ENCODE measurements at regions not wholly inside any gene's neighbourhood (a gene's known extent, or its start where the extent isn't known, plus 50 kb on each side); places are given as distances from the start of the nearest gene placed in this dataset.
"Not testable (repeated sequence)": the region's sequence is repeated elsewhere in the genome, so short reads cannot be mapped to it uniquely, and the experiment has no call there.

GRCh38 chr6:170003451-170004160 is 252.2 kb downstream of the ERMARD start:
- H3K27ac ChIP-seq (ENCODE audit: low read depth, low read length) = no peak overlapping the region
- peaks cover 39% of the 10 kb centered on the region for H3K9me3 Mint-ChIP-seq (ENCODE audit: unreplicated experiment)
- no peaks in the 10 kb centered on the region for H3K79me2 ChIP-seq (ENCODE audit: insufficient read depth, low read length)
- H3K4me1 Mint-ChIP-seq (ENCODE audit: low read depth, unreplicated experiment) = peaks cover 17% of the 10 kb centered on the region
- no peak overlapping the region for H3K9ac ChIP-seq (ENCODE audit: low read length)
- no peaks in the 10 kb centered on the region for H3K4me1 ChIP-seq (ENCODE audit: insufficient read depth, low read length)
- H3K27me3 ChIP-seq (ENCODE audit: insufficient read depth, low read length) = no peaks in the 10 kb centered on the region
- no peak overlapping the region for H3K4me3 ChIP-seq (ENCODE audit: insufficient read depth, low read depth, low read length)
- no peak overlapping the region for H2AFZ ChIP-seq (ENCODE audit: low read depth, low read length)
- TF ChIP-seq EZH2 (IDR thresholded peaks at IDR 0.05; ENCODE audit: insufficient read depth, low read length) = no peak
- TF ChIP-seq CTCF (IDR thresholded peaks at IDR 0.05; ENCODE audit: insufficient read depth, low read depth, low read length) = no peak
- no peak overlapping the region for H3K27ac Mint-ChIP-seq (ENCODE audit: unreplicated experiment)
- no peak for DNase-seq (ENCODE audit: low read depth)
- peaks cover 32% of the 10 kb centered on the region for H3K27me3 Mint-ChIP-seq (ENCODE audit: low read depth, unreplicated experiment)
- H3K36me3 ChIP-seq (ENCODE audit: insufficient read depth, low read length) = no peaks in the 10 kb centered on the region
- peaks cover 2% of the 10 kb centered on the region for H3K36me3 Mint-ChIP-seq (ENCODE audit: low read depth, unreplicated experiment)
- no peak overlapping the region for H3K4me3 Mint-ChIP-seq (ENCODE audit: unreplicated experiment)
- FAIRE-seq = no peak
- no peaks in the 10 kb centered on the region for H4K20me1 ChIP-seq (ENCODE audit: insufficient read depth, low read length)
- no peak overlapping the region for H3K4me2 ChIP-seq (ENCODE audit: low read length)
- H3K9me3 ChIP-seq (ENCODE audit: insufficient read depth, low read depth, low read length) = peaks cover 4% of the 10 kb centered on the region

GRCh38 chr6:170003027-170003426 is 251.6 kb downstream of the ERMARD start:
- Mint-ChIP-seq H3K36me3 (ENCODE audit: low read depth, unreplicated experiment) (peaks cover 2% of the 10 kb centered on the region), H3K27ac (ENCODE audit: unreplicated experiment) (no peak overlapping the region), H3K27me3 (ENCODE audit: low read depth, unreplicated experiment) (peaks cover 27% of the 10 kb centered on the region), H3K4me3 (ENCODE audit: unreplicated experiment) (no peak overlapping the region), H3K4me1 (ENCODE audit: low read depth, unreplicated experiment) (peaks cover 20% of the 10 kb centered on the region), H3K9me3 (ENCODE audit: unreplicated experiment) (peaks cover 39% of the 10 kb centered on the region)
- no peaks in the 10 kb centered on the region for H3K36me3 ChIP-seq (ENCODE audit: insufficient read depth, low read length)
- no peak overlapping the region for H3K4me2 ChIP-seq (ENCODE audit: low read length)
- no peaks in the 10 kb centered on the region for H4K20me1 ChIP-seq (ENCODE audit: insufficient read depth, low read length)
- H3K4me3 ChIP-seq (ENCODE audit: insufficient read depth, low read depth, low read length) = no peak overlapping the region
- peaks cover 4% of the 10 kb centered on the region for H3K9me3 ChIP-seq (ENCODE audit: insufficient read depth, low read depth, low read length)
- H2AFZ ChIP-seq (ENCODE audit: low read depth, low read length) = no peak overlapping the region
- no peaks in the 10 kb centered on the region for H3K4me1 ChIP-seq (ENCODE audit: insufficient read depth, low read length)
- H3K9ac ChIP-seq (ENCODE audit: low read length) = no peak overlapping the region
- TF ChIP-seq CTCF (IDR thresholded peaks at IDR 0.05; ENCODE audit: insufficient read depth, low read depth, low read length) (no peak), EZH2 (IDR thresholded peaks at IDR 0.05; ENCODE audit: insufficient read depth, low read length) (no peak)
- FAIRE-seq (no peak), DNase-seq (ENCODE audit: low read depth) (no peak)
- H3K79me2 ChIP-seq (ENCODE audit: insufficient read depth, low read length) = no peaks in the 10 kb centered on the region
- H3K27ac ChIP-seq (ENCODE audit: low read depth, low read length) = no peak overlapping the region
- no peaks in the 10 kb centered on the region for H3K27me3 ChIP-seq (ENCODE audit: insufficient read depth, low read length)

- H3K36me3 Mint-ChIP-seq (ENCODE audit: low read depth, unreplicated experiment); H3K79me2 ChIP-seq (ENCODE audit: insufficient read depth, low read length); H3K9me3 ChIP-seq (ENCODE audit: insufficient read depth, low read depth, low read length); H3K36me3 ChIP-seq (ENCODE audit: insufficient read depth, low read length); FAIRE-seq; H3K9ac ChIP-seq (ENCODE audit: low read length); H4K20me1 ChIP-seq (ENCODE audit: insufficient read depth, low read length); H2AFZ ChIP-seq (ENCODE audit: low read depth, low read length); H3K4me2 ChIP-seq (ENCODE audit: low read length); H3K4me3 Mint-ChIP-seq (ENCODE audit: unreplicated experiment); H3K27me3 ChIP-seq (ENCODE audit: insufficient read depth, low read length); H3K27ac ChIP-seq (ENCODE audit: low read depth, low read length); H3K4me3 ChIP-seq (ENCODE audit: insufficient read depth, low read depth, low read length); H3K27ac Mint-ChIP-seq (ENCODE audit: unreplicated experiment); H3K4me1 ChIP-seq (ENCODE audit: insufficient read depth, low read length); DNase-seq (ENCODE audit: low read depth): not testable (repeated sequence)
- H3K4me1 Mint-ChIP-seq (ENCODE audit: low read depth, unreplicated experiment) = peaks cover 23% of the 10 kb centered on the region
- H3K27me3 Mint-ChIP-seq (ENCODE audit: low read depth, unreplicated experiment) = peaks cover 14% of the 10 kb centered on the region
- H3K9me3 Mint-ChIP-seq (ENCODE audit: unreplicated experiment) = peaks cover 39% of the 10 kb centered on the region
These were observed 250.4 kb downstream of the ERMARD start for GRCh38 chr6:170001782-170002181.

Measured in astrocyte (in vitro differentiated cells and primary cell).